Suprapubic skin (tissue), 3 donors: ENCODE measurements at regions not wholly inside any gene's neighbourhood (a gene's known extent, or its start where the extent isn't known, plus 50 kb on each side); places are given as distances from the start of the nearest gene placed in this dataset.

ENCODE experiments used
- CTCF ChIP-seq, 2 donors: fragments of 200-600 bp in 1 of 2; fragments of 450-650 bp in 1 of 2; sonication (generic) in 1 of 2; IDR thresholded peaks; one replicate each; pipeline ENCODE4 v1.5.1; 2016 to 2019; ENCODE audit warnings: antibody characterized with exemption in 2 of 2, mild to moderate bottlenecking in 1 of 2, moderate library complexity in 1 of 2
- POLR2A ChIP-seq, 2 donors: fragments of 450-650 bp; IDR thresholded peaks; one replicate each; pipeline ENCODE4 v1.6.1; 2017; ENCODE audit warnings: antibody characterized with exemption in 2 of 2, mild to moderate bottlenecking in 2 of 2, moderate library complexity in 2 of 2

- TF ChIP-seq POLR2A (IDR thresholded peaks at IDR 0.05) = no peak
- TF ChIP-seq CTCF (IDR thresholded peaks at IDR 0.05) = no peak
Observed at GRCh38 chr10:30786131-30786530, 156.6 kb upstream of the LYZL2 start.
